MM.1S (cell line): ENCODE measurements at regions not wholly inside any gene's neighbourhood (a gene's known extent, or its start where the extent isn't known, plus 50 kb on each side); places are given as distances from the start of the nearest gene placed in this dataset.

Experiments
- DNase-seq: peaks from one replicate; pipeline ENCODE4 v3.0.0-alpha.2; 2015
- H2AFZ ChIP-seq: fragments of 300-600 bp; sonication (generic); 2 replicates; pipeline ENCODE4 v1.6.0; 2016; ENCODE audit warnings: antibody characterized with exemption, low read length
- H3F3A ChIP-seq: fragments of 300-600 bp; sonication (generic); 2 replicates; pipeline ENCODE4 v1.6.1; 2016; ENCODE audit warnings: mild to moderate bottlenecking, antibody characterized with exemption, low read length, moderate library complexity, mixed read lengths; ENCODE audit not compliant: insufficient read depth
- H3K27ac ChIP-seq: fragments of 300-600 bp; sonication (generic); 2 replicates; pipeline ENCODE4 v1.5.1; 2016; ENCODE audit warnings: mild to moderate bottlenecking, low read length
- H3K27me3 ChIP-seq: fragments of 300-600 bp; sonication (generic); replicated peaks from 2 replicates; pipeline ENCODE4 v1.6.0; 2016; ENCODE audit warnings: low read length; ENCODE audit not compliant: insufficient read depth
- H3K36me3 ChIP-seq: fragments of 300-600 bp; sonication (generic); replicated peaks from 2 replicates; pipeline ENCODE4 v1.6.1; 2016; ENCODE audit warnings: mild to moderate bottlenecking, low read length, mixed read lengths; ENCODE audit not compliant: insufficient read depth
- H3K4me1 ChIP-seq: fragments of 300-600 bp; sonication (generic); 2 replicates; pipeline ENCODE4 v1.6.1; 2016; ENCODE audit warnings: low read length, mixed read lengths
- H3K4me2 ChIP-seq: fragments of 300-600 bp; sonication (generic); 2 replicates; pipeline ENCODE4 v1.6.0; 2016; ENCODE audit warnings: low read depth, low read length
- H3K4me3 ChIP-seq: fragments of 300-600 bp; sonication (generic); 2 replicates; pipeline ENCODE4 v1.5.1; 2016; ENCODE audit warnings: low read length, mixed read lengths
- H3K79me2 ChIP-seq: fragments of 300-600 bp; sonication (generic); 2 replicates; pipeline ENCODE4 v1.6.1; 2016; ENCODE audit warnings: mixed run types, low read length, mixed read lengths
- H3K9ac ChIP-seq: fragments of 300-600 bp; sonication (generic); 2 replicates; pipeline ENCODE4 v1.6.1; 2016; ENCODE audit warnings: low read length, mixed read lengths
- H3K9me2 ChIP-seq: fragments of 300-600 bp; sonication (generic); replicated peaks from 2 replicates; pipeline ENCODE4 v1.6.1; 2016; ENCODE audit warnings: mild to moderate bottlenecking, low read length, mixed read lengths; ENCODE audit not compliant: insufficient read depth
- H3K9me3 ChIP-seq: fragments of 300-600 bp; sonication (generic); replicated peaks from 2 replicates; pipeline ENCODE4 v1.6.1; 2016; ENCODE audit warnings: mild to moderate bottlenecking, low read length, mixed read lengths; ENCODE audit not compliant: insufficient read depth
- H4K20me1 ChIP-seq: fragments of 300-600 bp; sonication (generic); 2 replicates; pipeline ENCODE4 v1.6.1; 2016; ENCODE audit warnings: mild to moderate bottlenecking, low read length, moderate library complexity, mixed read lengths; ENCODE audit not compliant: insufficient read depth
- EZH2 ChIP-seq: fragments of 300-600 bp; sonication (generic); optimal IDR thresholded peaks from 2 replicates; pipeline ENCODE3; 2017; ENCODE audit warnings: low read depth, mild to moderate bottlenecking, antibody characterized with exemption, low read length, mixed read lengths
- EZH2phosphoT487 ChIP-seq: fragments of 300-600 bp; sonication (generic); IDR thresholded peaks from 2 replicates; pipeline ENCODE4 v1.6.1; 2018; ENCODE audit warnings: antibody characterized with exemption, low read length
- TF ChIP-seq, protein P1 (sequence below): fragments of 300-600 bp; sonication (generic); IDR thresholded peaks from 2 replicates; pipeline ENCODE4 v1.5.1; 2016; ENCODE audit warnings: antibody characterized with exemption, low read length, mixed read lengths

DNA sequence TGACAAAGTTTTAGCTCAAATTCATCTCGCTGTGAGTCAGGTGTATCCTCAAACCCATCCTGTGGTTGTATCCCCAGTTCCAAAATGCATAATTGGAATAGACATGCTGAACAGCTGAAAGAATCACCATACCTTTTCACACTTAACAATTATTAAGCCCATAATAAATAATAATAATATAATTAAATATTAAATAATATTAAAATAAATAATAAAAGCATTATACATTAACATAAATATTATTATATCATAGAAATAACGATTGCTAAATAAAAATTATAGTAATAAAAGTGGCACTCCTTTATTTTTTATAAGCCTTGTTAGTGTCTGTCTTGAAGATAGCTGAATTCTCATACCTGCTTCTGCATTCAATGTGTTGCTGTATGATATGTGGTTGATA is 257.5 kb upstream of the B3GALT2 start:
- no peak overlapping the region for H3K4me3 ChIP-seq
- no peaks in the 10 kb centered on the region for H4K20me1 ChIP-seq
- H3K27ac ChIP-seq: no peak overlapping the region
- H3K4me1 ChIP-seq: peaks cover 15% of the 10 kb centered on the region
- H3K9me2 ChIP-seq: no peaks in the 10 kb centered on the region
- no peak overlapping the region for H3K4me2 ChIP-seq
- peaks cover 9% of the 10 kb centered on the region for H3F3A ChIP-seq
- no peaks in the 10 kb centered on the region for H3K79me2 ChIP-seq
- H3K9me3 ChIP-seq: no peaks in the 10 kb centered on the region
- DNase-seq: no peak
- H3K27me3 ChIP-seq: no peaks in the 10 kb centered on the region
- no peak overlapping the region for H2AFZ ChIP-seq
- no peak for TF ChIP-seq EZH2phosphoT487
- no peak for TF ChIP-seq EZH2
- TF ChIP-seq, protein P1, sequence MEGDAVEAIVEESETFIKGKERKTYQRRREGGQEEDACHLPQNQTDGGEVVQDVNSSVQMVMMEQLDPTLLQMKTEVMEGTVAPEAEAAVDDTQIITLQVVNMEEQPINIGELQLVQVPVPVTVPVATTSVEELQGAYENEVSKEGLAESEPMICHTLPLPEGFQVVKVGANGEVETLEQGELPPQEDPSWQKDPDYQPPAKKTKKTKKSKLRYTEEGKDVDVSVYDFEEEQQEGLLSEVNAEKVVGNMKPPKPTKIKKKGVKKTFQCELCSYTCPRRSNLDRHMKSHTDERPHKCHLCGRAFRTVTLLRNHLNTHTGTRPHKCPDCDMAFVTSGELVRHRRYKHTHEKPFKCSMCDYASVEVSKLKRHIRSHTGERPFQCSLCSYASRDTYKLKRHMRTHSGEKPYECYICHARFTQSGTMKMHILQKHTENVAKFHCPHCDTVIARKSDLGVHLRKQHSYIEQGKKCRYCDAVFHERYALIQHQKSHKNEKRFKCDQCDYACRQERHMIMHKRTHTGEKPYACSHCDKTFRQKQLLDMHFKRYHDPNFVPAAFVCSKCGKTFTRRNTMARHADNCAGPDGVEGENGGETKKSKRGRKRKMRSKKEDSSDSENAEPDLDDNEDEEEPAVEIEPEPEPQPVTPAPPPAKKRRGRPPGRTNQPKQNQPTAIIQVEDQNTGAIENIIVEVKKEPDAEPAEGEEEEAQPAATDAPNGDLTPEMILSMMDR: no peak
- no peak overlapping the region for H3K9ac ChIP-seq
- no peaks in the 10 kb centered on the region for H3K36me3 ChIP-seq

DNA sequence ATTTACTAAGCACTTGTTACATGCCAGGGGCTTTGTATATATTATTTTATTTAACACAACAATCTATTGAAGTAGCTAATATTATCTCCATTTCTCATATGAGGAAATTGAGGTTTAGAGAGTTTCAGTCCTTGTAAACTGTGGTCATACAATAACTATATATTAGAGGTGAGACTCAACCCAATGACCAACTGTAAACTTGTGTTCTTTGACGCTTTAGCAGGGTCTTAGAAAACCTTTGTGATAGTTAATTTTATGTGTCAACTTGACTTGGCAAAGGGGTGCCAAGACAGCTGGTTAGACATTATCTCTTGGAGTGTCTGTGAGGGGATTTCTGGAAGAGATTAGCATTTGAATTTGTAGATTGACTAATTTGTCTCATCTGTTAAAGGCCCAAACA is 252.4 kb upstream of the B3GALT2 start:
- Histone ChIP-seq H3K9me3 (0 out of 2 replicates have a peak, but pooled peaks cover 5% of the 10 kb centered on the region), H4K20me1 (no peaks in the 10 kb centered on the region), H3K4me2 (peak overlapping the region; percentile 27; the same call in 1 of the 2 replicates), H3F3A (peaks cover 3% of the 10 kb centered on the region; the same call in 1 of the 2 replicates), H3K4me3 (no peak overlapping the region), H3K27me3 (no peaks in the 10 kb centered on the region), H3K9me2 (no peaks in the 10 kb centered on the region), H3K79me2 (no peaks in the 10 kb centered on the region), H3K36me3 (no peaks in the 10 kb centered on the region), H3K4me1 (peaks cover 19% of the 10 kb centered on the region), H3K9ac (no peak overlapping the region), H2AFZ (no peak overlapping the region), H3K27ac (no peak overlapping the region)
- TF ChIP-seq EZH2phosphoT487: no peak
- TF ChIP-seq, protein P1: no peak
- no peak for TF ChIP-seq EZH2
- DNase-seq: peak; percentile 58

- Histone ChIP-seq H3K27ac (no peak overlapping the region), H3K9me2 (no peaks in the 10 kb centered on the region), H3K4me1 (peaks cover 19% of the 10 kb centered on the region), H3K9me3 (0 out of 2 replicates have a peak, but pooled peaks cover 5% of the 10 kb centered on the region), H3K36me3 (no peaks in the 10 kb centered on the region), H3F3A (peaks cover 3% of the 10 kb centered on the region; the same call in 1 of the 2 replicates), H4K20me1 (no peaks in the 10 kb centered on the region), H3K4me3 (no peak overlapping the region), H3K4me2 (peak overlapping the region; percentile 27; the same call in 1 of the 2 replicates), H3K9ac (no peak overlapping the region), H3K79me2 (no peaks in the 10 kb centered on the region), H2AFZ (no peak overlapping the region), H3K27me3 (no peaks in the 10 kb centered on the region)
- TF ChIP-seq, protein P1: no peak
- no peak for TF ChIP-seq EZH2
- TF ChIP-seq EZH2phosphoT487: no peak
- no peak for DNase-seq
Measured at GRCh38 chr1:193438312-193438711, 251.9 kb upstream of the B3GALT2 start.
